Type B pancreatic cell (in vitro differentiated cells): ENCODE measurements at regions not wholly inside any gene's neighbourhood (a gene's known extent, or its start where the extent isn't known, plus 50 kb on each side); places are given as distances from the start of the nearest gene placed in this dataset.

Experiments
- DNase-seq: peaks from one replicate; pipeline ENCODE4 v3.0.0; 2021; ENCODE audit warnings: mixed read lengths; ENCODE audit not compliant: unreplicated experiment; ENCODE audit errors: extremely low spot score
- H3K27ac Mint-ChIP-seq: 2 replicates; pipeline ENCODE4 v1.8.0; 2021; ENCODE audit warnings: mild to moderate bottlenecking, mixed read lengths
- H3K27me3 Mint-ChIP-seq: 2 replicates; pipeline ENCODE4 v1.8.0; 2021; ENCODE audit warnings: mixed read lengths
- H3K36me3 Mint-ChIP-seq: 2 replicates; pipeline ENCODE4 v1.8.0; 2021; ENCODE audit warnings: mixed read lengths
- H3K4me1 Mint-ChIP-seq: one replicate; pipeline ENCODE4 v1.8.0; 2021; ENCODE audit warnings: mixed read lengths; ENCODE audit not compliant: unreplicated experiment
- H3K4me3 Mint-ChIP-seq: 2 replicates; pipeline ENCODE4 v1.8.0; 2021; ENCODE audit warnings: mild to moderate bottlenecking, mixed read lengths
- H3K9me3 Mint-ChIP-seq: 2 replicates; pipeline ENCODE4 v1.8.0; 2021; ENCODE audit warnings: mixed read lengths
- CTCF ChIP-seq: fragments of 200-600 bp; sonication (generic); conservative IDR thresholded peaks from 2 replicates; pipeline ENCODE4 v1.5.0; 2021; ENCODE audit warnings: antibody characterized with exemption, mild to moderate bottlenecking

DNA sequence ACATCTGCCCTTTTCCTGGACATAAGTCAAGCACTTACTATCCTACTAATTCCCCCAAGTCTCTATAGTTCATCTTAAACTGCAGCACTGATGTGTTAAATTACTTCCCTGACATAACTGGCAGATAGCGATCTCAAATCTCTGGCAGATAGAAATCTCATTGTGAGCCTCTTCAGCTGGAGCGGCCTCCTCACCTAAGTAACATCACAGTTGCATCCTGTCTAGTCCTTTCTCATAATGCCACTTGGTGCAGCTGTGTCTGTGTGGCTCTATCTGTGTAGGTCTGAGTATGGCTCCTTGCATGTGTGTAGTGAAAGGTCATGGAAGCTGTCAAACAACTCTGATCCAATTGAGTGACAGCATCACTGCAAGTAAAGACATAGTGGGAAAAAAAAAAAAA lies 53.6 kb upstream of the FST start:
- peaks cover 4% of the 10 kb centered on the region for H3K4me1 Mint-ChIP-seq
- no peak for DNase-seq
- H3K27me3 Mint-ChIP-seq = peaks cover 10% of the 10 kb centered on the region
- H3K27ac Mint-ChIP-seq = no peak overlapping the region
- no peaks in the 10 kb centered on the region for H3K36me3 Mint-ChIP-seq
- no peak for TF ChIP-seq CTCF
- no peaks in the 10 kb centered on the region for H3K9me3 Mint-ChIP-seq
- no peak overlapping the region for H3K4me3 Mint-ChIP-seq

GRCh38 chr5:53427965-53428364 lies 52.5 kb upstream of the FST start:
- Mint-ChIP-seq H3K4me1 (peaks cover 4% of the 10 kb centered on the region), H3K9me3 (no peaks in the 10 kb centered on the region), H3K27ac (no peak overlapping the region), H3K36me3 (no peaks in the 10 kb centered on the region), H3K4me3 (no peak overlapping the region), H3K27me3 (peaks cover 5% of the 10 kb centered on the region)
- no peak for DNase-seq
- no peak for TF ChIP-seq CTCF

DNA sequence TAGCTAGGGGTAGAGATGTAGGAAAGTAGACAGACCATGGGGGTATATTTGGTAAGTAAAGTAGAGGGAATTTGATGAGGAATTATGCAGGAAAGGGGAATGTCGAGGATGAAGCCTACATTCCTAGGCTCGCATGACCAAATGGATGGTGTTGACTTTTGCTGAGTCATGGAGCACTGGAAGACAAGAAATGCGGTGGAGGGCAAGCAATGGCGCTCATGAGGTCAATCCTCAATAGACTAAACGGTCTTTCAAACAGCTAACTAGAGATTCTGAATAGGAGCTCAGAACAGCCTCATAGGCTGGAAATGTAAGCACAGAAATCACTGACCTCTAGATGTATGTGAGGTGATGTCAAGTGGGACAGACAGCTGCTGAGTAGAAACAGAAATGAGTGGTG lies 50.7 kb upstream of the FST start:
- Mint-ChIP-seq H3K36me3 (no peaks in the 10 kb centered on the region), H3K27ac (no peak overlapping the region), H3K4me3 (no peak overlapping the region), H3K27me3 (no peaks in the 10 kb centered on the region), H3K4me1 (peaks cover 4% of the 10 kb centered on the region), H3K9me3 (no peaks in the 10 kb centered on the region)
- TF ChIP-seq CTCF = no peak
- DNase-seq = no peak

- H3K4me3 Mint-ChIP-seq = no peak overlapping the region
- H3K36me3 Mint-ChIP-seq = no peaks in the 10 kb centered on the region
- no peaks in the 10 kb centered on the region for H3K9me3 Mint-ChIP-seq
- peaks cover 4% of the 10 kb centered on the region for H3K4me1 Mint-ChIP-seq
- DNase-seq = no peak
- H3K27ac Mint-ChIP-seq = no peak overlapping the region
- TF ChIP-seq CTCF = peak; percentile 61
- no peaks in the 10 kb centered on the region for H3K27me3 Mint-ChIP-seq
Observed at GRCh38 chr5:53430618-53431252, 49.7 kb upstream of the FST start.
